ENCODE measurements at regions not wholly inside any gene's neighbourhood (a gene's known extent, or its start where the extent isn't known, plus 50 kb on each side); places are given as distances from the start of the nearest gene placed in this dataset.

DNA sequence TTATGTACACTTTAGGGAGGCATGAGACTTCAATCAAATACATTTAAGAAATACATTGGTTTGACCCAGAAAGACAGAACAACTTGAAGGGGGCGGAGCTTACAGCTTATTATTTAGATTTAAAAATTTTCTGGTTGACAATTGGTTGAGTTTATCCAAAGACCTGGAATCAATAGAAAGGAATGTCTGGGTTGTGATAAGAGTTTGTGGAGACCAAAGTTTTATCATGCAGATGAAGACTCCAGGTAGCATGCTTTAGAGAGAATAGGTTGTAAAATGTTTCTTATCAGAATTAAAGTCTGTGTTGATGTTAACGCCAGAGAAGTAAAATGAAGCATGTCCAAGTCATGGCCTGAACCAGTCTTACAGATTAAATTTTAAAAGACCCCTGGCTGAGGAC is 757.8 kb upstream of the ADGRB3 start:
- no peaks in the 10 kb centered on the region for H3K27me3 ChIP-seq
- H3K27ac ChIP-seq, result no peak overlapping the region
- peaks cover 0 to 5% of the 10 kb centered on the region in 2 donors for H3K9me3 ChIP-seq
- H3K36me3 ChIP-seq, result no peaks in the 10 kb centered on the region
- no peak for TF ChIP-seq CTCF (IDR thresholded peaks at IDR 0.05)
- H3K4me3 ChIP-seq, result no peak overlapping the region
- H3K4me1 ChIP-seq, result no peaks in the 10 kb centered on the region
- no peak for DNase-seq (ENCODE audit: low spot score)

GRCh38 chr6:67875877-67876383 is 759.2 kb upstream of the ADGRB3 start:
- TF ChIP-seq CTCF (IDR thresholded peaks at IDR 0.05), result no peak
- Histone ChIP-seq H3K36me3 (no peaks in the 10 kb centered on the region), H3K27me3 (no peaks in the 10 kb centered on the region), H3K4me3 (no peak overlapping the region), H3K27ac (no peak overlapping the region), H3K9me3 (peaks cover 0 to 5% of the 10 kb centered on the region in 2 donors), H3K4me1 (no peaks in the 10 kb centered on the region)
- no peak for DNase-seq (ENCODE audit: low spot score)

DNA sequence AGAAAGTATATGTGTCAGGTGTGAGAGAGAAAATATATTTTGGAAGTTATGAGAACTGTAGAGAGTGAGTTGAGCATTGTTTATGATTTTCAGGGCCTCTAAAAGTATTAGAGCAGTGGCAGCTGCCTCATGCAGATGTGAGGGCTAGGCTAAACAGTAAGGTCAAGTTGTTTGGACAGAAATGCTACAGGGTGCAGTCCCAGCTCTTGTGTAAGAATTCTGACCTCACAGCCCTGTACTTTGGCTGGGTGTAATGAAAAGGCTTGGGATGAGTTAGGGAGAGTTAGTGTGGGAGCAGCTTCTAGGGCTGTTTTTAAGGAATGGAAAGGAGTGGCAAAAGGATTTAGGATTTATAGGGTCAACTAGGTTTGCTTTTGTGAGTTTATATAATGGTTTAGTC is 764.8 kb upstream of the ADGRB3 start:
- Histone ChIP-seq H3K27me3 (no peaks in the 10 kb centered on the region), H3K9me3 (no peaks in the 10 kb centered on the region), H3K4me1 (no peaks in the 10 kb centered on the region), H3K27ac (no peak overlapping the region), H3K36me3 (no peaks in the 10 kb centered on the region), H3K4me3 (no peak overlapping the region)
- no peak for DNase-seq (ENCODE audit: low spot score)
- no peak for TF ChIP-seq CTCF (IDR thresholded peaks at IDR 0.05)

DNA sequence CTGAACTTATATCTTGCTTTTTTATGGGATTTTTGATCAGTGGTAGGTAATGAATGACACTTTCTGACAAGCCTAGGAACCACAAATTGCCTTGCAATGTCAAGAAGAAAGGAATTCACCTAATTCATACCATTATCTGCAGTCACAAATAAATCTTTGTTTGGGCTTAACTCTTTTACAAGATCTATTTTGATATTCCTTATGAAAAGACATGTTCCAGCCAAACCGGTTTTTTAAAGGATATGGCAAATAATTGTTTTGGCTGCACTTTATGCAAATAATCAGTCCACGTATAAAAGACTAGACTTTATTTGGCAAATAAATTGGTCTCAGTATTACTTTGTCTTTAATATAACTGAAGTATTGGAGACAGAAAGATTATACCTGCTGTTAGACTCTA is 771.7 kb upstream of the ADGRB3 start:
- Histone ChIP-seq H3K36me3 (no peaks in the 10 kb centered on the region), H3K4me3 (no peak overlapping the region), H3K4me1 (no peaks in the 10 kb centered on the region), H3K27ac (no peak overlapping the region), H3K27me3 (no peaks in the 10 kb centered on the region), H3K9me3 (no peaks in the 10 kb centered on the region)
- TF ChIP-seq CTCF (IDR thresholded peaks at IDR 0.05), result no peak
- no peak for DNase-seq (ENCODE audit: low spot score)

GRCh38 chr6:67854098-67854497 is 781.0 kb upstream of the ADGRB3 start:
- no peaks in the 10 kb centered on the region for H3K36me3 ChIP-seq
- DNase-seq (ENCODE audit: low spot score), result no peak
- no peaks in the 10 kb centered on the region for H3K4me1 ChIP-seq
- no peaks in the 10 kb centered on the region for H3K27me3 ChIP-seq
- peaks cover 1 to 6% of the 10 kb centered on the region in 2 donors for H3K9me3 ChIP-seq
- H3K27ac ChIP-seq, result no peak overlapping the region
- no peak overlapping the region for H3K4me3 ChIP-seq
- no peak for TF ChIP-seq CTCF (IDR thresholded peaks at IDR 0.05)

DNA sequence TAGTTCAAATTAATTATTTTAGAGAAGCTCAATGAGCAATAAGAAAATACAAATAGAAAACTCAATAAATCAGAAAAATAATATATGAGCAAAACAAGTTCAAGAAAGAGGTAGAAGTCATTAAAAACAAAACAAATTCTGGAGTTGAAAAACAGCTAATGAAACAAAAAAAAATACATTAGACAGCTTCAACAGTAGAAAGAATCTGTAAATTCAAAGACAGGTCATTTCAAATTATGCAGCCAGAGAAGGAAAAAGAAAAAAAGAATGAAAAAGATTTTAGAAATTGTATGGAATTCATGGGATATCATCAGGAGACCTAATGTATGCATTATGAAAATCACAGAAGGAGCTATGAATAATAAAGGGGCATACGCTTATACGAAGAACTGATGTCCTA is 795.3 kb upstream of the ADGRB3 start:
- no peak for TF ChIP-seq CTCF (IDR thresholded peaks at IDR 0.05)
- Histone ChIP-seq H3K4me3 (no peak overlapping the region), H3K9me3 (peaks cover 0 to 21% of the 10 kb centered on the region in 2 donors), H3K36me3 (no peaks in the 10 kb centered on the region), H3K27ac (no peak overlapping the region), H3K4me1 (no peaks in the 10 kb centered on the region), H3K27me3 (no peaks in the 10 kb centered on the region)
- DNase-seq (ENCODE audit: low spot score), result no peak

Data from right atrium auricular region (tissue), 2 donors.